HCT116 (cell line): ENCODE measurements at regions not wholly inside any gene's neighbourhood (a gene's known extent, or its start where the extent isn't known, plus 50 kb on each side); places are given as distances from the start of the nearest gene placed in this dataset.

Experiments
- CBX3 ChIP-seq: IDR thresholded peaks from 2 replicates; pipeline ENCODE4 v1.6.1; 2012; ENCODE audit warnings: low read depth
- CTCF ChIP-seq, 3 experiments: fragments of 200-600 bp in 1 of 3; sonication (generic) in 1 of 3; IDR thresholded peaks in 2 of 3; conservative IDR thresholded peaks in 1 of 3; 2 replicates each; pipeline ENCODE4 v1.5.1; 2012 to 2017; ENCODE audit warnings: low read depth in 2 of 3, low read length in 2 of 3, antibody characterized with exemption in 1 of 3, borderline replicate concordance in 1 of 3, control low read depth in 1 of 3, mild to moderate bottlenecking in 1 of 3, mixed read lengths in 1 of 3, mixed run types in 1 of 3, moderate library complexity in 1 of 3; ENCODE audit not compliant: insufficient read depth in 1 of 3
- EZH2 ChIP-seq: fragments of 200-600 bp; sonication (generic); IDR thresholded peaks from 2 replicates; pipeline ENCODE4 v1.6.1; 2017; ENCODE audit warnings: antibody characterized with exemption, mixed run types
- JUND ChIP-seq: IDR thresholded peaks from 2 replicates; pipeline ENCODE4 v1.6.1; 2012
- POLR2A ChIP-seq: IDR thresholded peaks from 2 replicates; pipeline ENCODE4 v1.7.0; 2011; ENCODE audit warnings: borderline replicate concordance; ENCODE audit not compliant: insufficient read depth, insufficient read length; ENCODE audit errors: extremely low read depth
- POLR2AphosphoS5 ChIP-seq: IDR thresholded peaks from 2 replicates; pipeline ENCODE4 v1.6.1; 2011; ENCODE audit warnings: mild to moderate bottlenecking, low read depth, low read length, moderate library complexity
- REST ChIP-seq: IDR thresholded peaks from 2 replicates; pipeline ENCODE4 v1.6.1; 2012; ENCODE audit warnings: low read depth
- SIN3A ChIP-seq: IDR thresholded peaks from 2 replicates; pipeline ENCODE4 v1.6.1; 2012; ENCODE audit warnings: low read depth
- TF ChIP-seq, protein P1 (sequence below): IDR thresholded peaks from 2 replicates; pipeline ENCODE4 v1.6.1; 2012

DNA sequence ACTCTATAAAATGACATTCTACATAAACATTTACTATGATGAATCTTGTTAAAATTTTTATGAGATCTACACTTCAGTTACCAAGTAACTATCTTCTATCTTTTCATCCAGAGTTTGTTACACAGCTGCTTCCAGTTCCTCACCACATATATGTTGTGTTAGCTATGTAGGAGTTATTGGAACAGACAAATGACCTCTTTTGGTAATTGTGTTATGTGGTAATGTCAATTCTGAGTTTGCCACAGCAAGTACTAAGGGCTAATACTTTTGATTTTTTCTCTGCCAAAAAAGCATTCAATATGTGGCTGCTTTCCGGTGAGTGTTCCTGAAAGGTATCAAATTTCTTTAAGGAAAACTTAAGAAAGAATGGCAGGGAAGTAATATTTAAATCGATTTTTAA, 573.9 kb upstream of the PCDH15 start:
- TF ChIP-seq CTCF (IDR thresholded peaks at IDR 0.05 in 2 of 3, conservative IDR thresholded peaks at IDR 0.05 in 1 of 3; ENCODE audit: borderline replicate concordance in 1 of 3, insufficient read depth in 1 of 3, low read depth in 2 of 3, low read length in 2 of 3) (no peak), JUND (no peak), SIN3A (no peak), POLR2AphosphoS5 (no peak), REST (no peak), CBX3 (no peak), POLR2A (no peak), EZH2 (no peak)
- TF ChIP-seq, protein P1, sequence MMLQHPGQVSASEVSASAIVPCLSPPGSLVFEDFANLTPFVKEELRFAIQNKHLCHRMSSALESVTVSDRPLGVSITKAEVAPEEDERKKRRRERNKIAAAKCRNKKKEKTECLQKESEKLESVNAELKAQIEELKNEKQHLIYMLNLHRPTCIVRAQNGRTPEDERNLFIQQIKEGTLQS, result no peak
